ENCODE measurements at regions not wholly inside any gene's neighbourhood (a gene's known extent, or its start where the extent isn't known, plus 50 kb on each side); places are given as distances from the start of the nearest gene placed in this dataset.
"Not testable (repeated sequence)": the region's sequence is repeated elsewhere in the genome, so short reads cannot be mapped to it uniquely, and the experiment has no call there.

DNA sequence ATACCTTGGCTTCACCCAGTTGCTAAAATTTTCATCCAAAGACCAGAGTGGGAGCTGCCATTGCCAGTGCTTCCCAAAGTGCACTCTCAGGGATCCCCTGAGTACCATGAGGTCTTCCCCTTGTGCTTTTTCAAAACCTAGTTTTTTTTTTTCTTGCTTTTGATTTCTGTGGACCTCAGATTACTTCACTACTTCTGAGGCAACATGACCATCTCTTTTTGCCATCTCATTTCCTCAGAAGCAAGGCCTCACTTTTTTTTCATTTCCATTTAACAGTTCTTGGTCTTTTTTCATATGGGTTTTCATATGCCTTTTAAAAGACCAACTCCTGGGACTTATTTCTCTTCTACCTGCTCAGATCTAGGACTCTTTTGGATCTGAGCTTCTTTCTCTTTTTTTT, 64.1 kb upstream of the MMS22L start:
- DNase-seq, result no peak

- DNase-seq, result no peak
These were observed 78.3 kb upstream of the MMS22L start for GRCh38 chr6:97361286-97361685.

GRCh38 chr6:97364327-97364726, 81.3 kb upstream of the MMS22L start:
- no peak for DNase-seq

GRCh38 chr6:97382071-97382470, 99.1 kb upstream of the MMS22L start:
- DNase-seq, result not testable (repeated sequence)

- DNase-seq, result no peak
These were observed 109.7 kb upstream of the MMS22L start for GRCh38 chr6:97392735-97393134.

- peak; percentile 25 to 65 for DNase-seq
These were observed 111.2 kb upstream of the MMS22L start for GRCh38 chr6:97394160-97394748.

DNA sequence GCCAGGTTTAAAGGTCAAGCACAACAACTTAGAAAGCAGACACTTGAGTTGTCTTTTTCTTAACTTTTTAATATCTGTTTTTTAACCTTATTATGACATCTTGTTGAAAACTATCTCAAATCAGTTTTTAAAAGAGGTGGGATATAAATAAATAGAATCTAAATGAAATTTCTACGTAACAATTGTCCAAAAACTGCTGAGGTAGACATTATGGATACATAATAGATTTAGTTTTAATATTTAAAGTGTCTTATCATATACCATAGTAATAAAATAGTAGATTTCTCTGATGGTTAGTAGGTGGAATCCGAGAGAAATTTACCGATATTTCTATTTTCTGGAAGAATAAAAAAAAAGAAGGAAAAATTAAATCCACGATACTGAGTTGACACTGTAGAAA, 113.9 kb upstream of the MMS22L start:
- no peak for DNase-seq

DNA sequence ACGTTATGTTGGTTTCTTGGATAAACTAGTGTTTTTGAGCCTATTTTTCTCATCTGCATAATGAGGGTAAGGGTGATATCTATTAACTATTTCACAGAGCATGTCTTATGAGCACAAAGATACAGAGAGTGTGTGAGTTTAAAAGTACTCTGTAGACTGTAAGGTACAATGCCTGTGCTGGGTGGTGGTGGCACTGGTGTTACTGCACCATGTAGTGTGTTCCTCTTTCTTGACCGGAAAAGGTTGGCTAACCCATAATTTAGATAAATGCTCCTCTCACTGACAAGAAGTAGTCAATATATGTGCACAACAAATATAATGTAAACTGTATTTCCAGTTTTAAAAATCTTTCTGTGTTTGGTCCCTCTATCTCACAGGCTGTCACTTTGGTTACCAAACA, 116.2 kb upstream of the MMS22L start:
- no peak for DNase-seq

GRCh38 chr6:97401533-97401932, 118.5 kb upstream of the MMS22L start:
- no peak for DNase-seq

- DNase-seq, result no peak
These were observed 122.9 kb upstream of the MMS22L start for GRCh38 chr6:97405818-97406409.

GRCh38 chr6:97406633-97407032, 123.6 kb upstream of the MMS22L start:
- DNase-seq, result no peak

DNA sequence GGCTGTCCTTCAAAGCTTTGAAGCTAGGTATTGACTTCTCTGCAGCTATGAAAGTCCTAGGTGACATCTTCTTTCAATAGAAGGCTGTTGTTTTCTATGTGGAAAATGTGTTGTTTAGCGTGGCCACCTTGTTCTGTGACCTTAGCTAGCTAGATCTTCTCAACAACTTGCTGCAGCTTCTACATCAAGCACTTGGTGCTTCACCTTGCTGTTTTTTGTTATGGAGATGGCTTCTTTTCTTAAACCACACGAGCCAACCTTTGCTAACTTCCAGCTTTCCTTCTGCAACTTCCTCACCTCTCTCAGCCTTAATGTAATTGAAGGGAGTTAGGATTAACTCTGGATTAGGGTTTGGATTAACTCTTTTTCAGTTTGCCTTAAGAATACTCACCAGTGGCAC, 128.6 kb upstream of the MMS22L start:
- no peak for DNase-seq

- no peak for DNase-seq
These were observed 129.5 kb upstream of the MMS22L start for GRCh38 chr6:97412511-97412910.

GRCh38 chr6:97422171-97422570, 139.2 kb upstream of the MMS22L start:
- no peak for DNase-seq

DNA sequence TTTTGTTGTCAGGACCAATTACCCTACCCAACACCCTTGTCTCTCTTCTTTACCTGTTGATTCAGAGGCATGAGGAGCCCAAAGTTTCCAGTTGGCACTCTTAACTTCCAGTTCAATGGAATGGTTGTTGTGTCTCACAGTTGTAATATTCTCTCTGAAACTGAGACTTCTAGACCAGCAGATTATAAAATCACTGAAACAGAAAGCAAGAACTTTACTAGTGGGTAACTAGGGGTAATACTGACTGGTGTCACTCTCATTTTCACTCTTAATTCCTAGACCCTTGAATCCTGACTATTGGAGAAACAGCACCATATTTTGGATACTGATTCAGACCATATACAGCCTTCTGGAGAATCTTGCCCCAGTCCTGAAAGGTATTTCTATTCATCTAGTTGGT, 140.2 kb upstream of the MMS22L start:
- no peak for DNase-seq

DNA sequence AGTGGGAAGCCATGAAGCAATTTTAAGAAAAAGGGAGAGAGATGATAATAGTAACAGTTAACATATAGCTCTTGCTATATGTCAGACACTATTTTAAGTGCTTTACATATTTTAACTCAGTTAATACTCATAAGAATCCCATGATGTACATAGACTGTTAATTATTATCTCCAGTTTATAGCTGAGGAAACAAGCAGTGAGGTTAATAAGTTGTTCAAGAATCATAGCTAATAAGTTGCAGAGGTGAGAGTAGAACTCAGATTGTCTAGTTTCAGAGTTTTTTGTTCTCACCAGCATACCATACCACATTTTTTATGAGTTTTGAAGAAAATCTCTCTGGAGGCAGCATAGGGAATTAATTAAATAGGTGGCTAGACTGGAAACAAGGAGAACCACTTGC, 144.6 kb upstream of the MMS22L start:
- no peak for DNase-seq

GRCh38 chr6:97437087-97437486, 154.1 kb upstream of the MMS22L start:
- no peak for DNase-seq

- no peak for DNase-seq
These were observed 155.1 kb upstream of the MMS22L start for GRCh38 chr6:97438011-97438671.

GRCh38 chr6:97440590-97441176, 157.7 kb upstream of the MMS22L start:
- no peak for DNase-seq

DNA sequence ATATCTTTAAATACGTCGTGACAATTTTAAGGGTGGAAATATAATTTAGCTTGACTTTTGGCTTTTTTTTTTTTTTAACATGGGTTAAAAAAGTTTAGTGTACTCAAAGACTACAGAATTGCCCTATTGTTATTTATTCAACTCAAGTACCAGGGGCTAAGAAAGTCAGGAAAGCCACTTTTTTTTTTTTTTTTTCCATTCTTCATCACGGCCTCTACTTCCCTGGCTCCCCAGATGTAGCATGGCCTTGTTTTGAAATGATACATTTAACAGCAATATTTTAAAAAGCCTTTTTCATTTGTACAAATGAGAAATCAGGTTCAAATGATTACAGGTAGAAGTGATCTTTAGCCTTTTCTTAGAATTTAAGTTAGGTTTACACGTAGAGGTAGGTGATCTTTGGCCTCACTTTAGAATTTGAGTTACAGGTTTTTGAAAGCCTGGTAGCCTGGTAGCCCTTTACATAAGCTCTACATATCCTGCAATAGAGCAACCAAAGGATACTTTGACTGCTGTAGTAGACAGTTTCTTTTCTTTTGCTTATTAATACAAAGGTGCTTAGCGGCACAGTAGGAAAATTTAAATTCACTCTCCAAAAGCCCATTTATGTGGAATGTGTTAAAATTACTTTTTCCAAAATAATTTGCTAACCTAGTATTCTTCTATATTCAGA, 160.5 kb upstream of the MMS22L start:
- no peak for DNase-seq

GRCh38 chr6:97445407-97445806, 162.4 kb upstream of the MMS22L start:
- DNase-seq, result no peak

DNA sequence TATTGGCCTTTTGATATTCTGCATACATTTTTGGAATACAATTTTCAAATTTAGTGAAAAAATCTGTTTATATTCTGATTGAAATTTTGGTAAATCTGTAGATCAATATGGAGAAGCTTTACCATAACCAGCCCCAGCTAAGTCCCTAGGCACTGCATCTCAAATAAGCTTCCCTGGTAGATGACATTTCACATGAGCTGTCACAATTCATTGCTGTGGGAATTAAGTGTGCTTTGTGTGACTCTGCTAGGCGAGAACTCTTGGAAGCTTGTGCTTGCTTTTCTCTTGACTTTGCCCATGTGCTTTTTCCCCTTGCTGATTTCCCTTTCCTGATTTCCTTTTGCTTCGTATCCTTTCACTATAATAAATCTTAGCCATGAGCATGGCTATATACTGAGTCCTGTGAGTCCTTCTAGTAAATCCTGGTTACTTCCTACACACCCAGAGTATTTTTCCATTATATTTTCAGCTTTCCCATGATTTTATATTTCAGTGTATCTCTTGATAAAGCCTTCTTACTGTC, 166.5 kb upstream of the MMS22L start:
- no peak for DNase-seq

- DNase-seq, result no peak
These were observed 167.1 kb upstream of the MMS22L start for GRCh38 chr6:97450087-97450486.
